K562 (cell line): ENCODE measurements at regions not wholly inside any gene's neighbourhood (a gene's known extent, or its start where the extent isn't known, plus 50 kb on each side); places are given as distances from the start of the nearest gene placed in this dataset.

Experiments
- ATAC-seq: fragments of 200-7000 bp; cut with Tn5 transposase; 3 replicates; pipeline ENCODE4 v1.9.1; 2020; ENCODE audit warnings: moderate library complexity
- BruUV-seq: library from RNA; stranded (reverse); fragments of 400-500 nt; replicated peaks from 2 replicates; lab custom pipeline; 2021; lab: Mats Ljungman, UMichigan
- CTCF ChIA-PET: fragments of 300-600 bp; formaldehyde crosslinking; extraction: SDS; loops from one replicate; lab custom pipeline; 2021; ENCODE audit warnings: low intra/inter-chr PET ratio; lab: Yijun Ruan, JAX
- POLR2A ChIA-PET: fragments of 300-600, 350-650 bp; sonication (Branson Sonifier 250); formaldehyde crosslinking; extraction: SDS; loops from one replicate; lab custom pipeline; 2021; ENCODE audit warnings: antibody characterized with exemption, inconsistent platforms; lab: Yijun Ruan, JAX
- DNase-seq, 4 experiments: peaks; one replicate each; pipeline versions ENCODE4 v3.0.0 to v3.0.0-alpha.2; 2011 to 2018; ENCODE audit warnings: low spot score in 3 of 4, mixed read lengths in 3 of 4; ENCODE audit errors: extremely low read depth in 1 of 4
- FAIRE-seq: peaks from 2 replicates; lab custom pipeline; 2011; peaks lifted over from hg19 to GRCh38; lab: Jason Lieb, UNC
- H2AFZ ChIP-seq: 2 replicates; pipeline ENCODE4 v1.6.0; 2011; ENCODE audit warnings: low read depth, low read length, control low read depth, inconsistent platforms
- H3K27ac ChIP-seq: fragments of 200-600 bp; 3 replicates; pipeline ENCODE4 v1.8.0; 2011; ENCODE audit warnings: low read depth, mild to moderate bottlenecking, control low read depth, inconsistent platforms, low read length, moderate library complexity, mixed read lengths; ENCODE audit errors: extremely low read depth
- H3K27me3 ChIP-seq, 2 experiments: fragments of 300-600 bp in 1 of 2; 2 replicates in 1 of 2; 3 replicates in 1 of 2; pipeline versions ENCODE4 v1.6.0 to v1.8.0; 2011; ENCODE audit warnings: inconsistent platforms in 2 of 2, low read length in 2 of 2, mild to moderate bottlenecking in 1 of 2, mixed read lengths in 1 of 2, moderate library complexity in 1 of 2; ENCODE audit not compliant: control insufficient read depth in 2 of 2, insufficient read depth in 2 of 2
- H3K36me3 ChIP-seq: fragments of 300-600 bp; 3 replicates; pipeline ENCODE4 v1.8.0; 2011; ENCODE audit warnings: mild to moderate bottlenecking, low read length, inconsistent platforms; ENCODE audit not compliant: control insufficient read depth, insufficient read depth
- H3K4me1 ChIP-seq, 2 experiments: fragments of 200-600 bp in 1 of 2; replicated peaks in 1 of 2; 2 replicates in 1 of 2; 3 replicates in 1 of 2; pipeline versions ENCODE4 v1.5.1 to v1.8.0; 2011; ENCODE audit warnings: inconsistent platforms in 2 of 2, low read length in 2 of 2, mild to moderate bottlenecking in 1 of 2, mixed read lengths in 1 of 2, moderate library complexity in 1 of 2; ENCODE audit not compliant: control insufficient read depth in 2 of 2, insufficient read depth in 2 of 2
- H3K4me2 ChIP-seq: 2 replicates; pipeline ENCODE4 v1.6.1; 2011; ENCODE audit warnings: low read length, control low read depth, inconsistent platforms, mixed read lengths; ENCODE audit not compliant: insufficient read depth
- H3K4me3 ChIP-seq: fragments of 200-600 bp; sonication (generic), shearing (Covaris generic); 2 replicates; pipeline ENCODE4 v1.5.1; 2016; ENCODE audit warnings: control low read depth, inconsistent platforms
- H3K79me2 ChIP-seq: fragments of 200-600 bp; 3 replicates; pipeline ENCODE4 v1.8.0; 2011; ENCODE audit warnings: low read length, inconsistent platforms; ENCODE audit not compliant: control insufficient read depth, insufficient read depth
- H3K9ac ChIP-seq, 2 experiments: 2 replicates each; pipeline versions ENCODE4 v1.6.0 to v1.6.1; 2011; ENCODE audit warnings: low read depth in 2 of 2, low read length in 2 of 2, control low read depth in 1 of 2, inconsistent platforms in 1 of 2, mild to moderate bottlenecking in 1 of 2, mixed read lengths in 1 of 2; ENCODE audit not compliant: insufficient read depth in 1 of 2
- H3K9me1 ChIP-seq: one replicate; pipeline ENCODE4 v1.6.0; 2011; ENCODE audit warnings: inconsistent platforms, mild to moderate bottlenecking, low read length, moderate library complexity; ENCODE audit not compliant: control insufficient read depth, insufficient read depth
- H3K9me3 ChIP-seq: replicated peaks from 2 replicates; pipeline ENCODE4 v1.5.1; 2011; ENCODE audit warnings: low read depth, low read length, inconsistent platforms; ENCODE audit not compliant: control insufficient read depth, insufficient read depth
- H4K20me1 ChIP-seq: replicated peaks from 2 replicates; pipeline ENCODE4 v1.6.1; 2011; ENCODE audit warnings: low read length, inconsistent platforms, mixed read lengths; ENCODE audit not compliant: control insufficient read depth, insufficient read depth
- FOXA1 ChIP-seq: fragments of 450-650 bp; IDR thresholded peaks from 2 replicates; pipeline ENCODE4 v1.6.1; 2016; ENCODE audit warnings: mild to moderate bottlenecking, borderline replicate concordance
- WGBS: fragments of 100-300 bp; shearing (Covaris generic); methylation state at CpG from one replicate; pipeline ENCODE4 v1.1.6; 2016; ENCODE audit warnings: low coverage, mixed read lengths; ENCODE audit not compliant: insufficient coverage; ENCODE audit errors: missing lambda C conversion rate; 5-methylcytosine and 5-hydroxymethylcytosine counted together
- in situ Hi-C: fragments of 300-500 bp; cut with MboI; formaldehyde crosslinking; loops from 4 replicates; pipeline ENCODE4 v1.15.0; 2018; ENCODE audit warnings: inconsistent platforms, mixed read lengths
- intact Hi-C: fragments of 100-400 bp; cut with micrococcal nuclease; formaldehyde crosslinking; loops from 2 replicates; pipeline ENCODE4 v1.14.2; 2022
- TF ChIP-seq, protein P1 (sequence below), 2 experiments: fragments of 250-450 bp in 1 of 2; fragments of 450-650 bp in 1 of 2; sonication (Bioruptor Pico) in 1 of 2; IDR thresholded peaks; 2 replicates each; pipeline versions ENCODE4 v1.6.1 to v1.8.0; 2016 to 2021; ENCODE audit warnings: mild to moderate bottlenecking in 2 of 2, moderate library complexity in 2 of 2, missing compliant biosample characterization in 1 of 2, missing genetic modification characterization in 1 of 2
- TF ChIP-seq, protein P2 (sequence below): fragments of 150-350 bp; IDR thresholded peaks from 2 replicates; pipeline ENCODE4 v1.6.1; 2014; ENCODE audit warnings: low read depth, mild to moderate bottlenecking, low read length, borderline replicate concordance
- TF ChIP-seq, protein P3 (sequence below): fragments of 250-450 bp; sonication (Bioruptor Pico); IDR thresholded peaks from 2 replicates; pipeline ENCODE4 v1.4.0; 2020; ENCODE audit warnings: mild to moderate bottlenecking, moderate library complexity

DNA sequence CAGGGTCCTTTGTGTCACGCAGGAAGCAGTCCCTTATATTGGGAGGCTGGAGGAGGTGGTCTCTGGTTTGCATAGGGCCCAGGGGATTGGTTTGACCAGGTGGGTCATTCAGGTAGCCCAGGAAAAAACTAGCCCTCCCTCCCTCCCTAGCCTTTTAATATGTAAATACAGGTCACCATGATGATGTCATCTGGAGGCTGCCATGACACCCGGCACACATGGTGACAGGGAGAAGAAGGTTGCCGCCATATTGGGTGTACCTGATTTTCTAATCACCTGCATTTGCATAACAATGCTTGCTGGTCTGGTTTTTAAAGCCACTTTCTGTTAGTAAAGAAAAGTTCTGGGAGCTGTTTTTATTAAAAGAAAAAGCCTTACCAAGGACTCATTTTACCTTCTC lies 791.0 kb upstream of the ADGRL4 start:
- no TSS peak for BruUV-seq
- DNase-seq (no peak), FAIRE-seq (no peak), ATAC-seq (no peak)
- no peaks in the 10 kb centered on the region for H3K79me2 ChIP-seq
- in situ Hi-C loops = no loop called here
- H3K4me3 ChIP-seq = no peak overlapping the region
- WGBS = 0% methylated on average over 3 of the region's 3 CpGs
- no peaks in the 10 kb centered on the region for H3K27me3 ChIP-seq
- intact Hi-C loops = no loop called here
- CTCF ChIA-PET = no interaction called here
- no peaks in the 10 kb centered on the region for H3K4me1 ChIP-seq
- H3K4me2 ChIP-seq = no peak overlapping the region
- TF ChIP-seq FOXA1 = no peak
- TF ChIP-seq, protein P1, sequence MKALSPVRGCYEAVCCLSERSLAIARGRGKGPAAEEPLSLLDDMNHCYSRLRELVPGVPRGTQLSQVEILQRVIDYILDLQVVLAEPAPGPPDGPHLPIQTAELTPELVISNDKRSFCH (CRISPR knock-in tag; IDR thresholded peaks at IDR 0.05) = no peak
- TF ChIP-seq, protein P1 (tag; IDR thresholded peaks at IDR 0.05) = no peak
- TF ChIP-seq, protein P2, sequence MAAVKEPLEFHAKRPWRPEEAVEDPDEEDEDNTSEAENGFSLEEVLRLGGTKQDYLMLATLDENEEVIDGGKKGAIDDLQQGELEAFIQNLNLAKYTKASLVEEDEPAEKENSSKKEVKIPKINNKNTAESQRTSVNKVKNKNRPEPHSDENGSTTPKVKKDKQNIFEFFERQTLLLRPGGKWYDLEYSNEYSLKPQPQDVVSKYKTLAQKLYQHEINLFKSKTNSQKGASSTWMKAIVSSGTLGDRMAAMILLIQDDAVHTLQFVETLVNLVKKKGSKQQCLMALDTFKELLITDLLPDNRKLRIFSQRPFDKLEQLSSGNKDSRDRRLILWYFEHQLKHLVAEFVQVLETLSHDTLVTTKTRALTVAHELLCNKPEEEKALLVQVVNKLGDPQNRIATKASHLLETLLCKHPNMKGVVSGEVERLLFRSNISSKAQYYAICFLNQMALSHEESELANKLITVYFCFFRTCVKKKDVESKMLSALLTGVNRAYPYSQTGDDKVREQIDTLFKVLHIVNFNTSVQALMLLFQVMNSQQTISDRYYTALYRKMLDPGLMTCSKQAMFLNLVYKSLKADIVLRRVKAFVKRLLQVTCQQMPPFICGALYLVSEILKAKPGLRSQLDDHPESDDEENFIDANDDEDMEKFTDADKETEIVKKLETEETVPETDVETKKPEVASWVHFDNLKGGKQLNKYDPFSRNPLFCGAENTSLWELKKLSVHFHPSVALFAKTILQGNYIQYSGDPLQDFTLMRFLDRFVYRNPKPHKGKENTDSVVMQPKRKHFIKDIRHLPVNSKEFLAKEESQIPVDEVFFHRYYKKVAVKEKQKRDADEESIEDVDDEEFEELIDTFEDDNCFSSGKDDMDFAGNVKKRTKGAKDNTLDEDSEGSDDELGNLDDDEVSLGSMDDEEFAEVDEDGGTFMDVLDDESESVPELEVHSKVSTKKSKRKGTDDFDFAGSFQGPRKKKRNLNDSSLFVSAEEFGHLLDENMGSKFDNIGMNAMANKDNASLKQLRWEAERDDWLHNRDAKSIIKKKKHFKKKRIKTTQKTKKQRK = no peak
- TF ChIP-seq, protein P3, sequence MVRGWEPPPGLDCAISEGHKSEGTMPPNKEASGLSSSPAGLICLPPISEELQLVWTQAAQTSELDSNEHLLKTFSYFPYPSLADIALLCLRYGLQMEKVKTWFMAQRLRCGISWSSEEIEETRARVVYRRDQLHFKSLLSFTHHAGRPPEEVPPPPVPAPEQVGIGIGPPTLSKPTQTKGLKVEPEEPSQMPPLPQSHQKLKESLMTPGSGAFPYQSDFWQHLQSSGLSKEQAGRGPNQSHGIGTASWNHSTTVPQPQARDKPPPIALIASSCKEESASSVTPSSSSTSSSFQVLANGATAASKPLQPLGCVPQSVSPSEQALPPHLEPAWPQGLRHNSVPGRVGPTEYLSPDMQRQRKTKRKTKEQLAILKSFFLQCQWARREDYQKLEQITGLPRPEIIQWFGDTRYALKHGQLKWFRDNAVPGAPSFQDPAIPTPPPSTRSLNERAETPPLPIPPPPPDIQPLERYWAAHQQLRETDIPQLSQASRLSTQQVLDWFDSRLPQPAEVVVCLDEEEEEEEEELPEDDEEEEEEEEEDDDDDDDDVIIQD (CRISPR knock-in tag) = no peak
- H3K36me3 ChIP-seq = no peaks in the 10 kb centered on the region
- no peaks in the 10 kb centered on the region for H4K20me1 ChIP-seq
- POLR2A ChIA-PET = no interaction called here
- no peak overlapping the region for H3K27ac ChIP-seq
- H3K9me1 ChIP-seq = no peaks in the 10 kb centered on the region
- no peaks in the 10 kb centered on the region for H3K9me3 ChIP-seq
- no peak overlapping the region for H2AFZ ChIP-seq
- H3K9ac ChIP-seq = no peak overlapping the region
